Neural progenitor cell (in vitro differentiated cells): ENCODE measurements at regions not wholly inside any gene's neighbourhood (a gene's known extent, or its start where the extent isn't known, plus 50 kb on each side); places are given as distances from the start of the nearest gene placed in this dataset.

Experiments
- CTCF ChIP-seq: fragments of 200-600 bp; sonication (generic); IDR thresholded peaks from 2 replicates; pipeline ENCODE4 v1.5.1; 2017; ENCODE audit warnings: antibody characterized with exemption, mild to moderate bottlenecking
- EZH2 ChIP-seq: fragments of 200-600 bp; sonication (generic); IDR thresholded peaks from 2 replicates; pipeline ENCODE4 v1.6.1; 2017; ENCODE audit warnings: antibody characterized with exemption, mild to moderate bottlenecking, moderate library complexity

GRCh38 chr1:209304166-209304565 is 279.3 kb upstream of the CAMK1G start:
- TF ChIP-seq CTCF: no peak
- TF ChIP-seq EZH2: no peak
